ENCODE measurements at regions not wholly inside any gene's neighbourhood (a gene's known extent, or its start where the extent isn't known, plus 50 kb on each side); places are given as distances from the start of the nearest gene placed in this dataset.

- CTCF ChIA-PET: no interaction called here
- H3K9me1 ChIP-seq (ENCODE audit: insufficient read depth, low read length): no peaks in the 10 kb centered on the region
- no peak overlapping the region for H4K8ac ChIP-seq (ENCODE audit: low read depth in 2 of 2, low read length in 2 of 2)
- 0 out of 2 replicates have a peak, but pooled peaks have one; percentile 35 for TF ChIP-seq MAFK (IDR thresholded peaks at IDR 0.05; ENCODE audit: low read depth, low read length)
- TF ChIP-seq, protein P1, sequence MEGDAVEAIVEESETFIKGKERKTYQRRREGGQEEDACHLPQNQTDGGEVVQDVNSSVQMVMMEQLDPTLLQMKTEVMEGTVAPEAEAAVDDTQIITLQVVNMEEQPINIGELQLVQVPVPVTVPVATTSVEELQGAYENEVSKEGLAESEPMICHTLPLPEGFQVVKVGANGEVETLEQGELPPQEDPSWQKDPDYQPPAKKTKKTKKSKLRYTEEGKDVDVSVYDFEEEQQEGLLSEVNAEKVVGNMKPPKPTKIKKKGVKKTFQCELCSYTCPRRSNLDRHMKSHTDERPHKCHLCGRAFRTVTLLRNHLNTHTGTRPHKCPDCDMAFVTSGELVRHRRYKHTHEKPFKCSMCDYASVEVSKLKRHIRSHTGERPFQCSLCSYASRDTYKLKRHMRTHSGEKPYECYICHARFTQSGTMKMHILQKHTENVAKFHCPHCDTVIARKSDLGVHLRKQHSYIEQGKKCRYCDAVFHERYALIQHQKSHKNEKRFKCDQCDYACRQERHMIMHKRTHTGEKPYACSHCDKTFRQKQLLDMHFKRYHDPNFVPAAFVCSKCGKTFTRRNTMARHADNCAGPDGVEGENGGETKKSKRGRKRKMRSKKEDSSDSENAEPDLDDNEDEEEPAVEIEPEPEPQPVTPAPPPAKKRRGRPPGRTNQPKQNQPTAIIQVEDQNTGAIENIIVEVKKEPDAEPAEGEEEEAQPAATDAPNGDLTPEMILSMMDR (conservative IDR thresholded peaks at IDR 0.05; ENCODE audit: low read depth, low read length): no peak
- H3K36me3 ChIP-seq (ENCODE audit: control insufficient read depth, insufficient read depth, low read length): no peaks in the 10 kb centered on the region
- H4K5ac ChIP-seq (ENCODE audit: low read depth, low read length): no peak overlapping the region
- H3K27me3 ChIP-seq (ENCODE audit: control insufficient read depth, insufficient read depth, low read length): no peaks in the 10 kb centered on the region
- in situ Hi-C loops (cut with MboI; ENCODE audit: low sequenced_read_pairs): no loop called here
- no peak overlapping the region for H2BK5ac ChIP-seq (ENCODE audit: low read depth, low read length, poor library complexity, severe bottlenecking)
- H3K4me2 ChIP-seq (ENCODE audit: low read depth, low read length): no peak overlapping the region
- BruUV-seq (replicated peaks): no TSS peak
- no peak for ATAC-seq (ENCODE audit: low read depth)
- H3K9ac ChIP-seq (ENCODE audit: low read depth, low read length): no peak overlapping the region
- dilution Hi-C loops (cut with HindIII; ENCODE audit: low sequenced_read_pairs, unreplicated experiment): no loop called here
- no peak overlapping the region for H2BK120ac ChIP-seq (ENCODE audit: low read depth, low read length)
- no peak overlapping the region for H3K14ac ChIP-seq (replicated peaks; ENCODE audit: low read depth, low read length)
- H2BK15ac ChIP-seq (ENCODE audit: low read depth, low read length): no peak overlapping the region
- no peak overlapping the region for H2AK5ac ChIP-seq (ENCODE audit: low read depth, low read length)
- H3K4ac ChIP-seq (ENCODE audit: low read depth, low read length): no peak overlapping the region
- H4K91ac ChIP-seq (ENCODE audit: insufficient read depth, low read depth, low read length): no peak overlapping the region
- H3K18ac ChIP-seq (ENCODE audit: low read depth, low read length): no peak overlapping the region
- H3K79me1 ChIP-seq (ENCODE audit: low read depth in 1 of 2, low read length in 2 of 2): no peaks in the 10 kb centered on the region
- peaks cover 4% of the 10 kb centered on the region; the same call in 1 of the 2 replicates for H3K9me3 ChIP-seq (ENCODE audit: control insufficient read depth, insufficient read depth, low read length)
- no peak overlapping the region for H2AK9ac ChIP-seq (replicated peaks; ENCODE audit: low read depth, low read length, poor library complexity)
- no peak overlapping the region for H3K23ac ChIP-seq (ENCODE audit: low read depth, low read length)
- H3K4me3 ChIP-seq (ENCODE audit: insufficient read depth, low read depth, low read length): no peak overlapping the region
- no peaks in the 10 kb centered on the region for H4K20me1 ChIP-seq (ENCODE audit: insufficient read depth, low read length)
- no peak overlapping the region for H2AFZ ChIP-seq (replicated peaks; ENCODE audit: low read length, poor library complexity)
- WGBS, 2 experiments (ENCODE audit: extremely low coverage in 2 of 2, insufficient read length in 1 of 2): 54% methylated on average over 2 of the region's 12 CpGs; no CpG with 5 or more reads in 1 of the 2 experiments
- H3K56ac ChIP-seq (ENCODE audit: extremely low read depth, insufficient read depth, low read length): no peak overlapping the region
- no peak for DNase-seq
- no peak overlapping the region for H2BK20ac ChIP-seq (ENCODE audit: low read depth, low read length)
- no peak overlapping the region for H3K27ac ChIP-seq (ENCODE audit: insufficient read depth, low read length)
- intact Hi-C loops (cut with micrococcal nuclease): no loop called here
- POLR2A ChIA-PET (ENCODE audit: unreplicated experiment): no interaction called here
- no peaks in the 10 kb centered on the region for H3K4me1 ChIP-seq (ENCODE audit: control insufficient read depth, insufficient read depth, low read length)
These were observed 201.3 kb downstream of the GABRG2 start for GRCh38 chr5:162268694-162269481.

Data from IMR-90 (cell line).